ENCODE measurements at regions not wholly inside any gene's neighbourhood (a gene's known extent, or its start where the extent isn't known, plus 50 kb on each side); places are given as distances from the start of the nearest gene placed in this dataset.

GRCh38 chr1:215508311-215508710 is 58.8 kb upstream of the KCTD3 start:
- H3K27me3 ChIP-seq (ENCODE audit: low read length), result no peaks in the 10 kb centered on the region
- no peak for DNase-seq
- no TSS peak for BruUV-seq (replicated peaks)
- POLR2A ChIA-PET (ENCODE audit: unreplicated experiment), result no interaction called here
- no peak overlapping the region for H3K27ac ChIP-seq (ENCODE audit: low read length)
- intact Hi-C loops (cut with micrococcal nuclease), result no loop called here
- TF ChIP-seq CTCF (conservative IDR thresholded peaks at IDR 0.05; ENCODE audit: low read depth, low read length), result no peak
- TF ChIP-seq EZH2phosphoT487 (IDR thresholded peaks at IDR 0.05; ENCODE audit: borderline replicate concordance, low read length), result no peak
- no peak for TF ChIP-seq EZH2 (IDR thresholded peaks at IDR 0.05; ENCODE audit: low read length, unreplicated experiment)
- CTCF ChIA-PET, result no interaction called here
- H2AFZ ChIP-seq (ENCODE audit: low read length), result no peak overlapping the region
- H3K9me3 ChIP-seq (ENCODE audit: low read length), result peaks cover 22% of the 10 kb centered on the region
- H3K9ac ChIP-seq (ENCODE audit: low read length), result no peak overlapping the region
- no peaks in the 10 kb centered on the region for H3K4me1 ChIP-seq (ENCODE audit: insufficient read depth, low read length)
- no peak overlapping the region for H3K4me2 ChIP-seq (ENCODE audit: low read length)
- H3K79me2 ChIP-seq (ENCODE audit: low read length), result no peaks in the 10 kb centered on the region
- no peaks in the 10 kb centered on the region for H3K9me2 ChIP-seq (replicated peaks; ENCODE audit: low read length)
- no peaks in the 10 kb centered on the region for H4K20me1 ChIP-seq (ENCODE audit: low read length)
- no peaks in the 10 kb centered on the region for H3F3A ChIP-seq (ENCODE audit: low read length, unreplicated experiment)
- no peak for ATAC-seq
- no peaks in the 10 kb centered on the region for H3K36me3 ChIP-seq (ENCODE audit: low read depth, low read length)
- H3K4me3 ChIP-seq (ENCODE audit: low read length), result no peak overlapping the region

Data from PC-3 (cell line).